GM06990 (cell line): ENCODE measurements at regions not wholly inside any gene's neighbourhood (a gene's known extent, or its start where the extent isn't known, plus 50 kb on each side); places are given as distances from the start of the nearest gene placed in this dataset.
"Not testable (repeated sequence)": the region's sequence is repeated elsewhere in the genome, so short reads cannot be mapped to it uniquely, and the experiment has no call there.

Experiments used
- DNase-seq: peaks from one replicate; pipeline ENCODE4 v3.0.0-alpha.2; 2011; ENCODE audit not compliant: insufficient read length; ENCODE audit errors: extremely low read depth
- H3K27me3 ChIP-seq: replicated peaks from 2 replicates; pipeline ENCODE4 v1.6.0; 2011; ENCODE audit warnings: low read length; ENCODE audit not compliant: control insufficient read depth, insufficient read depth
- H3K36me3 ChIP-seq: 2 replicates; pipeline ENCODE4 v1.5.1; 2011; ENCODE audit warnings: low read length; ENCODE audit not compliant: control insufficient read depth, insufficient read depth
- H3K4me3 ChIP-seq: replicated peaks from 2 replicates; pipeline ENCODE4 v1.5.1; 2011; ENCODE audit warnings: low read depth, mild to moderate bottlenecking, control low read depth, low read length
- CTCF ChIP-seq: IDR thresholded peaks from 2 replicates; pipeline ENCODE4 v1.5.1; 2011; ENCODE audit warnings: low read length, control low read depth, mild to moderate bottlenecking, inconsistent platforms; ENCODE audit not compliant: insufficient read depth, poor library complexity, severe bottlenecking

DNA sequence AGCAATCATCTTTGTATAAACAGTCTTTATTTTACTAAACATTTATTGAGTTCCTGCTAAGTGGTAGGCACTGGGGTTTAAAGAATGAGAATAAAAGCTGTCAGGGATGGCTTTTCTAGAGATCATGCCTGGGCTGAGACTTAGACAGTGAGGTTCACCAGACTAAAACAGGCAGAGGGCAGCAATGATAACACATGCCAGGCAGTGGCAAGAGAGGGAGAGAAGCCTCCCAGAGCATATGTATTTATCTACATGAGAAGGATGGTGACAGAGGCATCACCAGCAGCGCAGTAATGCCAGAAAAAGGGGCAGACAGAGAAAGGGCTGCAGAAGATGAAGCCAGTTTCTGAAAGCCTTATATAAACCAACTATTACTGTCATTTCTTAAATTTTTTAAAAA, 121.0 kb upstream of the CCDC180 start:
- no peak for TF ChIP-seq CTCF
- no peak for DNase-seq

DNA sequence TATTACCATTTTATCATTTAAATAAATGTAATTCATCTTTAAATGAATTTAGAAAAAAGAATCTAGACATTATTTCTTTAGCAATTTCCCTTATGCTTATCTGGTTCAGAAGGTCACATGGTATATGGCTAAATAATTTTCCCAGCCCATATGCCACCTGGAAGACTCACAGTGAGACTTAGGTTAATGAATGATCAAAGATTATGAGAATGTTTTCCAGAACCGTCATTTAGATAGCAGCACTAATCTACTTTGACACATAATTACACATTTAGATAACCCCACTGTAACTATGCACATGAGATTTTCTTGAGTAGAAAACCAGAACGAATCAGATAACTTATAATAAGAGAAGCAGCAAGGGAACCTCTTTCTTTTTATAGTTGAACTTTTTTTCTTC, 124.9 kb upstream of the CCDC180 start:
- DNase-seq, result not testable (repeated sequence)

More for the DNA sequence above, 121.0 kb upstream of the CCDC180 start:
- Histone ChIP-seq H3K27me3 (no peaks in the 10 kb centered on the region), H3K36me3 (no peaks in the 10 kb centered on the region), H3K4me3 (no peak overlapping the region)

GRCh38 chr9:97179616-97180015, 127.8 kb upstream of the CCDC180 start:
- Histone ChIP-seq H3K36me3 (no peaks in the 10 kb centered on the region), H3K4me3 (no peak overlapping the region), H3K27me3 (no peaks in the 10 kb centered on the region)
- no peak for TF ChIP-seq CTCF
- DNase-seq, result no peak

More for the DNA sequence above, 124.9 kb upstream of the CCDC180 start:
- not testable (repeated sequence) for H3K27me3 ChIP-seq, H3K4me3 ChIP-seq, H3K36me3 ChIP-seq

- TF ChIP-seq CTCF, result no peak
- Histone ChIP-seq H3K27me3 (no peaks in the 10 kb centered on the region), H3K36me3 (no peaks in the 10 kb centered on the region), H3K4me3 (no peak overlapping the region)
- no peak for DNase-seq
Observed at GRCh38 chr9:97176206-97176605, 131.3 kb upstream of the CCDC180 start.

DNA sequence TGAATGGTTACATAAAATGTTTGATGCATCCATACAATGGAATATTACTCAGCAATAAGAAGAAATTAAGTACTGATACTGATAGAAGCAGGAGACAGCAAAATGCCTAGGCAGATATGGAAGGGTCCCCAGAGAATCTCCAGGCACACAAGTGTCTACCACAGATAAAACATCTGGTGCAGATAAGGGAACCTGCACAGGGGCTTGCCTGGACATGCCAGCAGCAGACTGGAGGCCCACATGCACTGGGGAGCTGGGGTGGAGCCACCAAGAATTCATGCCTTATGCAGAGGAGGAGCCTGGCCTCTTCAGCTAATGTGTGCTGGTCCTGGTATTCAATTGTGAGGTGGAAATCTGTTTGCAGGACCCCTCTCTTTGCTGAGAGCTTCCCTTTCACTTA, 129.2 kb upstream of the CTSV start:
- not testable (repeated sequence) for H3K36me3 ChIP-seq, H3K4me3 ChIP-seq, DNase-seq, H3K27me3 ChIP-seq

DNA sequence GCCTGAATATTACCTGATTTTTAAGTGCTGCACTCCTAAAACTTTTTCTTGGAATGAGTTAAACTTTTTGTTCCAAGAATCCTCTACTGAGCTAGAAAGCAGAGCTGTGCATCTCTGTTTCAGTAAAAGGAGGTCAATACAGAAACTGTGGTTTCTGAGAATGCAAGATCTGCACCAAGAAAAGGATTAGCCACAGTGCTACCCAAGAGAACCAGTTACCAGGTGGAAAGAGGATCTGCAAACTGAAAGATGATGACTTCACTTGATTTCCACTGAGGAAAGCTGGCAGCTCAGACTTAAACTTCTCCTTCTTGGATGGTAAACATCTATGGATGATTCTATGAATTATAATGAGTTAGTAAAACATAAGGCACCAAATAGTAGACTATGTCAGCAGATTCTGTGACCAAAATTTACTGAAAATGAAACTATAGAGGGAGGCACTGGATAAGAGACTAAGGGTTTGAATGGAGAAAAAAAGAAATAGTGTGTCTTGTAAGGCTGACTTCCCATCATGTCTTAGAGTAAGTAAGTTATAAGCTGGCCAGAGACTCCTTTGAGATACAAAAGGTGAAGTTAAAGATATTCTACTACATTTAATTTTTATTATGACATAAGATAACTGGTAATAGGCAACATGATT, 127.7 kb upstream of the CTSV start:
- not testable (repeated sequence) for H3K36me3 ChIP-seq, DNase-seq, H3K4me3 ChIP-seq

DNA sequence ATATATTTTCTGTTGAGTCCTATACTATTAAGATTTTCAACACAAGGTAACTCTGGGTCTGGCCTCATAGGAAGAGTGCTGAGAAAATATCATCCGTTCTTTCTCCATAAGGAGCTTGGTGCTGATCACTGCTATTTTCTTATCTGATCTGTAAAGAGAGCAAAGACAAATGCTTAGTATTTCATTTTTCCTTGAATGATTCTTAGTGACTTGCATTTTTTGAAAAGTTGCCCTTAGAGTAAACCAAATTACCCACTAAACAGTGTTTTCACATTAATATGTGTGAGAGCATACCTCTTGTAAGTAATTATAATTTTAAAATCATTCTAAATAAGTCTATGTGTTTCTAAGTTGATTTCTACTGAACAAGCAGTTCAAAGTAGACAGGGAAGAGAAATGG, 121.3 kb upstream of the CTSV start:
- Histone ChIP-seq H3K27me3 (no peaks in the 10 kb centered on the region), H3K36me3 (no peaks in the 10 kb centered on the region), H3K4me3 (no peak overlapping the region)
- no peak for TF ChIP-seq CTCF
- no peak for DNase-seq

More for the DNA sequence above, 127.7 kb upstream of the CTSV start:
- not testable (repeated sequence) for H3K27me3 ChIP-seq

DNA sequence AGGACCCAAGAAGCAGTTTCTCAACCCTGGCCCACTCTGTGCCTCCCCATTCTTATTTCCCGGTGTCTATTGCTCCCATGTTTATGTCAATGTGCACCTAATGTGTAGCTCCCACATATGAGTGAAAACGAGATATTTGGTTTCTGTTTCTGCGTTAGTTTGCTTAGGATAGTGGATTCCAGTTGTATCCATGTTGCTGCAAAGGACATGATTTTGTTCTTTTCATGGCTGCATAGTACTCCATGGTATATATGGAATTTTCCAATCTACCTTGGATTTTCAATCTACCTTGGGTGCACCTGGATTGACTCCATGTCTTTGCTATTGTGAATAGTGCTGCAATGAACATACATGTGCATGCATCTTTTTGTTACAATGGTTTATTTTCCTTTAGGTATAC, 119.8 kb upstream of the CTSV start:
- not testable (repeated sequence) for H3K36me3 ChIP-seq, DNase-seq, H3K4me3 ChIP-seq, H3K27me3 ChIP-seq

GRCh38 chr9:97155441-97155840, 116.5 kb upstream of the CTSV start:
- DNase-seq, H3K4me3 ChIP-seq, H3K27me3 ChIP-seq, H3K36me3 ChIP-seq: not testable (repeated sequence)
